ENCODE measurements at regions not wholly inside any gene's neighbourhood (a gene's known extent, or its start where the extent isn't known, plus 50 kb on each side); places are given as distances from the start of the nearest gene placed in this dataset.

DNA sequence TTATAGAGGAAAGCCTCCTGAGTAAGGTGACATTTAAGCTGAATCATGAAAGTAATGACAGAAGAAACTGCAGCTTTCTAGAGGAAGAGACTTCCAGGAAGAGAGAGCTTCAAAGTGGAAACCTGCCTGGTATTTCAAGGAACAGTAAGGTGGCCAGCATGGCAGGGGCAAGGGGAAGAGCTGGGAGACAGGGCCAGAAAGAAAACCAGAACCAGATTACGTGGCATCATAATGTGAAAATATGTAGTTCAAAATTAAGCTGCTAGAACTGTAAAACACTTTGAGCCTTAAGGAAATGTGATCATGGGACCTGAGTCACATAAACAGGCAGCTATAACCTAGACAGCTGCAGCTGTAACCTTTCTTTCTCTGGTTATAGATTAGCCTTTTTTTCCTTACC is 238.0 kb upstream of the FOXK1 start:
- TF ChIP-seq, protein P1, sequence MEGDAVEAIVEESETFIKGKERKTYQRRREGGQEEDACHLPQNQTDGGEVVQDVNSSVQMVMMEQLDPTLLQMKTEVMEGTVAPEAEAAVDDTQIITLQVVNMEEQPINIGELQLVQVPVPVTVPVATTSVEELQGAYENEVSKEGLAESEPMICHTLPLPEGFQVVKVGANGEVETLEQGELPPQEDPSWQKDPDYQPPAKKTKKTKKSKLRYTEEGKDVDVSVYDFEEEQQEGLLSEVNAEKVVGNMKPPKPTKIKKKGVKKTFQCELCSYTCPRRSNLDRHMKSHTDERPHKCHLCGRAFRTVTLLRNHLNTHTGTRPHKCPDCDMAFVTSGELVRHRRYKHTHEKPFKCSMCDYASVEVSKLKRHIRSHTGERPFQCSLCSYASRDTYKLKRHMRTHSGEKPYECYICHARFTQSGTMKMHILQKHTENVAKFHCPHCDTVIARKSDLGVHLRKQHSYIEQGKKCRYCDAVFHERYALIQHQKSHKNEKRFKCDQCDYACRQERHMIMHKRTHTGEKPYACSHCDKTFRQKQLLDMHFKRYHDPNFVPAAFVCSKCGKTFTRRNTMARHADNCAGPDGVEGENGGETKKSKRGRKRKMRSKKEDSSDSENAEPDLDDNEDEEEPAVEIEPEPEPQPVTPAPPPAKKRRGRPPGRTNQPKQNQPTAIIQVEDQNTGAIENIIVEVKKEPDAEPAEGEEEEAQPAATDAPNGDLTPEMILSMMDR (IDR thresholded peaks at IDR 0.05; ENCODE audit: insufficient read depth, low read length) = no peak
- TF ChIP-seq GABPA (IDR thresholded peaks at IDR 0.05; ENCODE audit: low read depth) (no peak), POLR2AphosphoS5 (IDR thresholded peaks at IDR 0.05; ENCODE audit: low read depth) (no peak)
